ENCODE measurements at regions not wholly inside any gene's neighbourhood (a gene's known extent, or its start where the extent isn't known, plus 50 kb on each side); places are given as distances from the start of the nearest gene placed in this dataset.

DNA sequence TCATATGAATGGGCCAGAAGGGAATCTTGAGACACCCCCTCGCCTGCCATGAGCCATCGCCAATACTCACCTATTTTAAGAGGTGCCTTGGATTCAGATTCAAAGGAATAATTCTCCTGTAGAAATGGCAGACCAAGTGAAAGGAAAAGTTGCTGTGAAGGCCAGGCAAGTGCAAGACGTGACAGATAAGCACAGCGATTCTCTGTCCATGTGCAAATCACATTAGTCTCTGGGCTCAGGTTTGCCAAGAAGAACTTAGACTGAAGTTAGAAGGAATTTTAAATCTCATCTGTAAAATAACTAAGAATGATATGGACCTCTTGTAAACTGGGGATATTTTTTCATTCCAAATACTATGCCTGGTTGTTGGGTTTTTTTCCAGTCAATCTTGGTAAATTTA lies 173.6 kb downstream of the UACA start:
- TF ChIP-seq POLR2AphosphoS5 (IDR thresholded peaks at IDR 0.05) (no peak), POLR2A (IDR thresholded peaks at IDR 0.05) (no peak)
- TF ChIP-seq, protein P1, sequence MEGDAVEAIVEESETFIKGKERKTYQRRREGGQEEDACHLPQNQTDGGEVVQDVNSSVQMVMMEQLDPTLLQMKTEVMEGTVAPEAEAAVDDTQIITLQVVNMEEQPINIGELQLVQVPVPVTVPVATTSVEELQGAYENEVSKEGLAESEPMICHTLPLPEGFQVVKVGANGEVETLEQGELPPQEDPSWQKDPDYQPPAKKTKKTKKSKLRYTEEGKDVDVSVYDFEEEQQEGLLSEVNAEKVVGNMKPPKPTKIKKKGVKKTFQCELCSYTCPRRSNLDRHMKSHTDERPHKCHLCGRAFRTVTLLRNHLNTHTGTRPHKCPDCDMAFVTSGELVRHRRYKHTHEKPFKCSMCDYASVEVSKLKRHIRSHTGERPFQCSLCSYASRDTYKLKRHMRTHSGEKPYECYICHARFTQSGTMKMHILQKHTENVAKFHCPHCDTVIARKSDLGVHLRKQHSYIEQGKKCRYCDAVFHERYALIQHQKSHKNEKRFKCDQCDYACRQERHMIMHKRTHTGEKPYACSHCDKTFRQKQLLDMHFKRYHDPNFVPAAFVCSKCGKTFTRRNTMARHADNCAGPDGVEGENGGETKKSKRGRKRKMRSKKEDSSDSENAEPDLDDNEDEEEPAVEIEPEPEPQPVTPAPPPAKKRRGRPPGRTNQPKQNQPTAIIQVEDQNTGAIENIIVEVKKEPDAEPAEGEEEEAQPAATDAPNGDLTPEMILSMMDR (IDR thresholded peaks at IDR 0.05): no peak

All from transverse colon (tissue), 4 donors.